OCI-LY3 (cell line): ENCODE measurements at regions not wholly inside any gene's neighbourhood (a gene's known extent, or its start where the extent isn't known, plus 50 kb on each side); places are given as distances from the start of the nearest gene placed in this dataset.

Experiments
- H2AFZ ChIP-seq: fragments of 200-600, 300-600 bp; shearing (Covaris generic); 2 replicates; pipeline ENCODE4 v1.6.0; 2014; ENCODE audit warnings: antibody characterized with exemption, low read depth, low read length
- H3K27ac ChIP-seq: fragments of 200-600, 300-600 bp; sonication (generic); 2 replicates; pipeline ENCODE4 v1.5.1; 2014; ENCODE audit warnings: mild to moderate bottlenecking, low read length, moderate library complexity, mixed read lengths
- H3K27me3 ChIP-seq: fragments of 200-600, 300-600 bp; sonication (generic); 2 replicates; pipeline ENCODE4 v1.6.1; 2014; ENCODE audit warnings: low read depth, low read length, mixed read lengths
- H3K36me3 ChIP-seq: fragments of 200-600, 300-600 bp; sonication (generic); replicated peaks from 2 replicates; pipeline ENCODE3; 2014; ENCODE audit warnings: low read depth, low read length, mixed read lengths
- H3K4me1 ChIP-seq: fragments of 300-600, 200-600 bp; sonication (generic); 2 replicates; pipeline ENCODE4 v1.6.1; 2014; ENCODE audit warnings: low read length, mixed read lengths
- H3K4me2 ChIP-seq: fragments of 200-600, 300-600 bp; sonication (generic); 2 replicates; pipeline ENCODE4 v1.6.1; 2014; ENCODE audit warnings: low read length, mixed read lengths
- H3K4me3 ChIP-seq: fragments of 300-600, 200-600 bp; sonication (generic); 2 replicates; pipeline ENCODE4 v1.5.1; 2014; ENCODE audit warnings: antibody characterized with exemption, mild to moderate bottlenecking, low read length, moderate library complexity
- H3K79me2 ChIP-seq: fragments of 300-600, 200-600 bp; shearing (Covaris generic); 2 replicates; pipeline ENCODE4 v1.6.1; 2014; ENCODE audit warnings: mild to moderate bottlenecking, low read length, mixed read lengths
- H3K9ac ChIP-seq: fragments of 300-600, 200-600 bp; shearing (Covaris generic); 2 replicates; pipeline ENCODE4 v1.6.0; 2014; ENCODE audit warnings: mild to moderate bottlenecking, low read length, moderate library complexity
- H3K9me3 ChIP-seq: fragments of 200-600, 300-600 bp; shearing (Covaris generic); 2 replicates; pipeline ENCODE4 v1.6.1; 2014; ENCODE audit warnings: low read length, mixed read lengths; ENCODE audit not compliant: insufficient read depth
- H4K20me1 ChIP-seq: fragments of 200-600, 300-600 bp; sonication (generic); 2 replicates; pipeline ENCODE4 v1.6.1; 2016; ENCODE audit warnings: low read length, mixed read lengths; ENCODE audit not compliant: insufficient read depth
- EZH2phosphoT487 ChIP-seq: fragments of 200-600 bp; shearing (Covaris generic); IDR thresholded peaks from 2 replicates; pipeline ENCODE4 v1.6.1; 2018; ENCODE audit warnings: antibody characterized with exemption, mixed run types, low read depth
- TF ChIP-seq, protein P1 (sequence below): fragments of 200-600, 300-600 bp; sonication (generic); IDR thresholded peaks from 2 replicates; pipeline ENCODE4 v1.5.1; 2014; ENCODE audit warnings: antibody characterized with exemption, low read length, low read depth

DNA sequence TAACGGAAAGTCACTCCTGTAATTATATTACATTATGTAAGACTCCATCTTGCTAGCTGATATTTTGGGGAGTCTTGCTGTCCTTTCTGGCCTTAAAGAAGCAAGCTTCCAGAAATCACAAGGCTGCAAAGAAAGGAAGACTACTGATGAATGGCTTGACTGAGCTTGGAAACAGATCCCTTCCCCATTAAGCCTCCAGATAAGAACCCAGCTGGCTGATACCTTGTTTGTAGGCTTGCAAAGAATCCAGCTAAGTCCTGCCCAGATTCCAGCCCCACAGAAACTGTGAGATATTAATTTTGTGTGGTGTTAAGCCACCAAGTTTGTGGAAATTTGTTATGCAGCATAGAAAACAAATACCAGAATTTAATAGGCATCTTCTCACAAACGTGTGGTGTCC lies 49.9 kb upstream of the TMEM106B start:
- no peak overlapping the region for H2AFZ ChIP-seq
- no peaks in the 10 kb centered on the region for H3K4me1 ChIP-seq
- no peaks in the 10 kb centered on the region for H3K9me3 ChIP-seq
- no peaks in the 10 kb centered on the region for H3K36me3 ChIP-seq
- TF ChIP-seq, protein P1, sequence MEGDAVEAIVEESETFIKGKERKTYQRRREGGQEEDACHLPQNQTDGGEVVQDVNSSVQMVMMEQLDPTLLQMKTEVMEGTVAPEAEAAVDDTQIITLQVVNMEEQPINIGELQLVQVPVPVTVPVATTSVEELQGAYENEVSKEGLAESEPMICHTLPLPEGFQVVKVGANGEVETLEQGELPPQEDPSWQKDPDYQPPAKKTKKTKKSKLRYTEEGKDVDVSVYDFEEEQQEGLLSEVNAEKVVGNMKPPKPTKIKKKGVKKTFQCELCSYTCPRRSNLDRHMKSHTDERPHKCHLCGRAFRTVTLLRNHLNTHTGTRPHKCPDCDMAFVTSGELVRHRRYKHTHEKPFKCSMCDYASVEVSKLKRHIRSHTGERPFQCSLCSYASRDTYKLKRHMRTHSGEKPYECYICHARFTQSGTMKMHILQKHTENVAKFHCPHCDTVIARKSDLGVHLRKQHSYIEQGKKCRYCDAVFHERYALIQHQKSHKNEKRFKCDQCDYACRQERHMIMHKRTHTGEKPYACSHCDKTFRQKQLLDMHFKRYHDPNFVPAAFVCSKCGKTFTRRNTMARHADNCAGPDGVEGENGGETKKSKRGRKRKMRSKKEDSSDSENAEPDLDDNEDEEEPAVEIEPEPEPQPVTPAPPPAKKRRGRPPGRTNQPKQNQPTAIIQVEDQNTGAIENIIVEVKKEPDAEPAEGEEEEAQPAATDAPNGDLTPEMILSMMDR = no peak
- no peak for TF ChIP-seq EZH2phosphoT487
- no peak overlapping the region for H3K4me2 ChIP-seq
- H4K20me1 ChIP-seq = no peaks in the 10 kb centered on the region
- no peaks in the 10 kb centered on the region for H3K27me3 ChIP-seq
- H3K4me3 ChIP-seq = no peak overlapping the region
- no peak overlapping the region for H3K9ac ChIP-seq
- no peaks in the 10 kb centered on the region for H3K79me2 ChIP-seq
- no peak overlapping the region for H3K27ac ChIP-seq
